SK-N-MC (cell line): ENCODE measurements at regions not wholly inside any gene's neighbourhood (a gene's known extent, or its start where the extent isn't known, plus 50 kb on each side); places are given as distances from the start of the nearest gene placed in this dataset.

Experiments
- EZH2 ChIP-seq: fragments of 200-600 bp; sonication (generic); IDR thresholded peaks from one replicate; pipeline ENCODE4 v1.6.1; 2017; ENCODE audit warnings: antibody characterized with exemption
- POLR2AphosphoS5 ChIP-seq: IDR thresholded peaks from 2 replicates; pipeline ENCODE4 v1.6.1; 2012; ENCODE audit warnings: mild to moderate bottlenecking, low read depth, low read length, borderline replicate concordance

GRCh38 chr2:188919824-188920223 lies 54.3 kb upstream of the COL3A1 start:
- TF ChIP-seq POLR2AphosphoS5 (no peak), EZH2 (no peak)
